AG09319 (cell line): ENCODE measurements at regions not wholly inside any gene's neighbourhood (a gene's known extent, or its start where the extent isn't known, plus 50 kb on each side); places are given as distances from the start of the nearest gene placed in this dataset.

Experiments
- DNase-seq: peaks from one replicate; pipeline ENCODE4 v3.0.0-alpha.2; 2010; ENCODE audit warnings: low read depth; ENCODE audit errors: extremely low read depth
- CTCF ChIP-seq: IDR thresholded peaks from 2 replicates; pipeline ENCODE4 v1.5.1; 2011; ENCODE audit warnings: low read depth, mild to moderate bottlenecking, inconsistent platforms, low read length, moderate library complexity

GRCh38 chr13:25044071-25044470, 51.9 kb upstream of the PABPC3 start:
- DNase-seq = no peak

More at GRCh38 chr13:25044071-25044470, 51.9 kb upstream of the PABPC3 start:
- TF ChIP-seq CTCF = no peak
